Neural progenitor cell (in vitro differentiated cells): ENCODE measurements at regions not wholly inside any gene's neighbourhood (a gene's known extent, or its start where the extent isn't known, plus 50 kb on each side); places are given as distances from the start of the nearest gene placed in this dataset.
A peak's percentile ranks its signal among the peaks of the same experiment; 100 is the strongest.

Experiments used
- DNase-seq: peaks from one replicate; pipeline ENCODE4 v3.0.0-alpha.2; 2016; ENCODE audit warnings: low spot score
- H2AFZ ChIP-seq: fragments of 200-600 bp; sonication (generic); replicated peaks from 2 replicates; pipeline ENCODE4 v1.6.1; 2016; ENCODE audit warnings: antibody characterized with exemption
- H3F3A ChIP-seq: fragments of 200-600 bp; sonication (generic); 2 replicates; pipeline ENCODE4 v1.6.1; 2016; ENCODE audit warnings: antibody characterized with exemption, low read depth
- H3K27ac ChIP-seq: fragments of 200-600 bp; sonication (generic); 2 replicates; pipeline ENCODE4 v1.5.1; 2016; ENCODE audit warnings: mild to moderate bottlenecking
- H3K27me3 ChIP-seq: fragments of 200-600 bp; sonication (generic); 2 replicates; pipeline ENCODE4 v1.6.1; 2016; ENCODE audit warnings: mild to moderate bottlenecking, moderate library complexity
- H3K36me3 ChIP-seq: fragments of 200-600 bp; sonication (generic); 2 replicates; pipeline ENCODE4 v1.5.1; 2016
- H3K4me1 ChIP-seq: fragments of 200-600 bp; sonication (generic); 2 replicates; pipeline ENCODE4 v1.6.1; 2016; ENCODE audit warnings: mixed run types
- H3K4me2 ChIP-seq: fragments of 200-600 bp; sonication (generic); 2 replicates; pipeline ENCODE4 v1.6.1; 2016
- H3K4me3 ChIP-seq: fragments of 200-600 bp; sonication (generic); 2 replicates; pipeline ENCODE4 v1.5.1; 2016
- H3K79me2 ChIP-seq: fragments of 200-600 bp; sonication (generic); 2 replicates; pipeline ENCODE4 v1.6.1; 2016; ENCODE audit warnings: low read depth
- H3K9ac ChIP-seq: fragments of 200-600 bp; sonication (generic); 2 replicates; pipeline ENCODE4 v1.6.1; 2016
- H3K9me3 ChIP-seq: fragments of 200-600 bp; sonication (generic); 2 replicates; pipeline ENCODE4 v1.5.1; 2016; ENCODE audit warnings: low read depth
- H4K20me1 ChIP-seq: fragments of 200-600 bp; sonication (generic); 2 replicates; pipeline ENCODE4 v1.6.1; 2016; ENCODE audit warnings: low read depth
- H3K27ac Mint-ChIP-seq: 3 replicates; pipeline ENCODE4 v1.8.0; 2021; ENCODE audit warnings: mixed read lengths
- H3K27me3 Mint-ChIP-seq: 2 replicates; pipeline ENCODE4 v1.8.0; 2022; ENCODE audit warnings: low read depth, mild to moderate bottlenecking, inconsistent platforms, moderate library complexity, mixed read lengths; ENCODE audit not compliant: insufficient read depth
- H3K36me3 Mint-ChIP-seq: 3 replicates; pipeline ENCODE4 v1.8.0; 2021; ENCODE audit warnings: mixed read lengths
- H3K4me1 Mint-ChIP-seq: 3 replicates; pipeline ENCODE4 v1.8.0; 2021; ENCODE audit warnings: mixed read lengths
- H3K4me3 Mint-ChIP-seq: 3 replicates; pipeline ENCODE4 v1.8.0; 2021; ENCODE audit warnings: mild to moderate bottlenecking, moderate library complexity, mixed read lengths
- H3K9me3 Mint-ChIP-seq: 3 replicates; pipeline ENCODE4 v1.8.0; 2020; ENCODE audit warnings: mixed read lengths
- EZH2 ChIP-seq: fragments of 200-600 bp; sonication (generic); IDR thresholded peaks from 2 replicates; pipeline ENCODE4 v1.6.1; 2017; ENCODE audit warnings: antibody characterized with exemption, mild to moderate bottlenecking, moderate library complexity
- EZH2phosphoT487 ChIP-seq: fragments of 200-600 bp; sonication (generic); IDR thresholded peaks from 2 replicates; pipeline ENCODE4 v1.6.1; 2017; ENCODE audit warnings: antibody characterized with exemption
- TF ChIP-seq, protein P1 (sequence below): fragments of 200-600 bp; sonication (generic); IDR thresholded peaks from 2 replicates; pipeline ENCODE4 v1.5.1; 2017; ENCODE audit warnings: antibody characterized with exemption, mild to moderate bottlenecking

DNA sequence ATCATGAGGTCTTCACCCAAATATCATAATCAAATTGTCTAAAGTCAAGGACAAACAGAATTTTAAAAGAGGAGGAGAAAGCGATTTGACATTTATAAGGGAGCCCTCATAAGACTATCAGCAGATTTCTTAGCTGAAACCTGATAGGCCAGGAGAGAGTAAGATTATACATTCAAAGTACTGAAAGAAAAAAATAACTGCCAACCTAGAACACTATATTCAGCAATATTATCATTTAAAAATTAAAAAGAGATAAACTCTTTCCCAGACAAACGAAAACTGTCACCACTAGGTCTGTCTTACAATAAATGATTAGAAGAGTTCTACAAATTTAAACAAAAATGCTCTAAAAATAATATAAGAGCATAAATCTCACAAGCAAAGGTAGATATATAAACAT is 154.1 kb upstream of the TMEM106B start:
- no peak overlapping the region for H3K27ac Mint-ChIP-seq
- Histone ChIP-seq H3K4me3 (no peak overlapping the region), H3F3A (no peaks in the 10 kb centered on the region)

DNA sequence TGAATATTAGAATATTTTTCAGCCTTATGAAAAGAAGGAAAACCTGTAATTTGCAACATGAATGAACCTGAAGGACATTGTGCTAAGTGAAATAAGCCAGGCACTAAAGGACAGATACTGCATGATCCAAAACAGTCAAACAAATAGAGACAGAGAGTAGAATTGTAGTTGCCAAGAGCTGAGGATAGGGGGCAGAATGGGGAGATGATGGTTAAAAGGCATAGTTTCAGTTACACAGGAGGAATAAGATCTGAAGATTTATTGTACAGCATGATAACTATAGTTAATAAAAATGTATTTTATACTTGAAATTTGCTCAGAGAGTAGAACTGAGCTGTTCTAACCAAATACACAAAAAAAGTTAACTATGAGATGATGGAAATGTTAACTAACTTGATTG is 149.0 kb upstream of the TMEM106B start:
- H3K27me3 ChIP-seq = no peaks in the 10 kb centered on the region
- no peaks in the 10 kb centered on the region for H3K9me3 ChIP-seq
- no peaks in the 10 kb centered on the region for H3F3A ChIP-seq
- H3K4me2 ChIP-seq = no peak overlapping the region
- no peaks in the 10 kb centered on the region for H4K20me1 ChIP-seq
- H3K79me2 ChIP-seq = no peaks in the 10 kb centered on the region
- Mint-ChIP-seq H3K27ac (no peak overlapping the region), H3K4me1 (peaks cover 11% of the 10 kb centered on the region), H3K4me3 (no peak overlapping the region), H3K36me3 (no peaks in the 10 kb centered on the region), H3K27me3 (no peaks in the 10 kb centered on the region), H3K9me3 (peaks cover 9% of the 10 kb centered on the region)
- no peak overlapping the region for H3K9ac ChIP-seq
- TF ChIP-seq, protein P1, sequence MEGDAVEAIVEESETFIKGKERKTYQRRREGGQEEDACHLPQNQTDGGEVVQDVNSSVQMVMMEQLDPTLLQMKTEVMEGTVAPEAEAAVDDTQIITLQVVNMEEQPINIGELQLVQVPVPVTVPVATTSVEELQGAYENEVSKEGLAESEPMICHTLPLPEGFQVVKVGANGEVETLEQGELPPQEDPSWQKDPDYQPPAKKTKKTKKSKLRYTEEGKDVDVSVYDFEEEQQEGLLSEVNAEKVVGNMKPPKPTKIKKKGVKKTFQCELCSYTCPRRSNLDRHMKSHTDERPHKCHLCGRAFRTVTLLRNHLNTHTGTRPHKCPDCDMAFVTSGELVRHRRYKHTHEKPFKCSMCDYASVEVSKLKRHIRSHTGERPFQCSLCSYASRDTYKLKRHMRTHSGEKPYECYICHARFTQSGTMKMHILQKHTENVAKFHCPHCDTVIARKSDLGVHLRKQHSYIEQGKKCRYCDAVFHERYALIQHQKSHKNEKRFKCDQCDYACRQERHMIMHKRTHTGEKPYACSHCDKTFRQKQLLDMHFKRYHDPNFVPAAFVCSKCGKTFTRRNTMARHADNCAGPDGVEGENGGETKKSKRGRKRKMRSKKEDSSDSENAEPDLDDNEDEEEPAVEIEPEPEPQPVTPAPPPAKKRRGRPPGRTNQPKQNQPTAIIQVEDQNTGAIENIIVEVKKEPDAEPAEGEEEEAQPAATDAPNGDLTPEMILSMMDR = peak; percentile 52
- TF ChIP-seq EZH2 (no peak), EZH2phosphoT487 (no peak)
- no peak for DNase-seq
- no peak overlapping the region for H3K27ac ChIP-seq
- H3K4me1 ChIP-seq = no peaks in the 10 kb centered on the region
- H3K4me3 ChIP-seq = no peak overlapping the region
- no peaks in the 10 kb centered on the region for H3K36me3 ChIP-seq
- no peak overlapping the region for H2AFZ ChIP-seq

More for the DNA sequence above, 154.1 kb upstream of the TMEM106B start:
- Mint-ChIP-seq H3K4me1 (no peaks in the 10 kb centered on the region), H3K9me3 (peaks cover 17% of the 10 kb centered on the region), H3K27me3 (no peaks in the 10 kb centered on the region), H3K4me3 (no peak overlapping the region), H3K36me3 (peaks cover 4% of the 10 kb centered on the region)
- H3K4me1 ChIP-seq = no peaks in the 10 kb centered on the region
- H3K27me3 ChIP-seq = no peaks in the 10 kb centered on the region
- H3K36me3 ChIP-seq = no peaks in the 10 kb centered on the region
- H3K9me3 ChIP-seq = peaks cover 5% of the 10 kb centered on the region
- no peak overlapping the region for H3K4me2 ChIP-seq
- DNase-seq = no peak
- no peaks in the 10 kb centered on the region for H4K20me1 ChIP-seq
- H2AFZ ChIP-seq = no peak overlapping the region
- no peaks in the 10 kb centered on the region for H3K79me2 ChIP-seq
- H3K27ac ChIP-seq = no peak overlapping the region
- TF ChIP-seq EZH2 (no peak), EZH2phosphoT487 (no peak)
- TF ChIP-seq, protein P1 = no peak
- no peak overlapping the region for H3K9ac ChIP-seq

DNA sequence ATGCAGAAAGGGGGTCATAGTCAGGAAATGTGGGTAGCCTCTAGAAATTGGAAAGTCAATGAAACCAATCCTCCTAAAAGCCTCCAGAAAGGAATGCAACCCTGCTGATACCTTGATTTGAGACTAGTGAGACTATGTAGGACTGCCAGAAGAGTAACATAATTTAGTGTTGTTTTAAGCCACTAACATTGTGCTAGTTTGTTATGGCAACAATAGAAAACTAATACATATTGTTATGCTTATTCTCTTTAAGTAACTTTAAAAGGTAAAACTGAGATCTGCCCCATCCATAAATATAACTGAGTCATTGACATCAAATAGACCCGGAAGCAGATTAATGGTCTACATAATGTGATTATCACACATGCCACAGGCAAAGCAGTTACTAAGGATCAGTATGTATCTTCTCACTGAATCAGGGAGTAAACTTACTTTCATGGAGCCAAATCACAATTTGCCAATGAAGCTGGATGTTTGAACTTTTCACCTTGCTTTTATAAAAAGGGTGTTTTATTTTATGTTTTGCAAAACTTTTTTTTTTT is 146.4 kb upstream of the TMEM106B start:
- no peak overlapping the region for H3K4me2 ChIP-seq
- DNase-seq = no peak
- Mint-ChIP-seq H3K27ac (no peak overlapping the region), H3K27me3 (no peaks in the 10 kb centered on the region), H3K9me3 (no peaks in the 10 kb centered on the region), H3K36me3 (no peaks in the 10 kb centered on the region), H3K4me1 (peaks cover 11% of the 10 kb centered on the region), H3K4me3 (no peak overlapping the region)
- H4K20me1 ChIP-seq = no peaks in the 10 kb centered on the region
- no peak overlapping the region for H3K4me3 ChIP-seq
- TF ChIP-seq, protein P1 = no peak
- TF ChIP-seq EZH2phosphoT487 (no peak), EZH2 (no peak)
- H3K27ac ChIP-seq = no peak overlapping the region
- no peak overlapping the region for H2AFZ ChIP-seq
- no peaks in the 10 kb centered on the region for H3F3A ChIP-seq
- no peaks in the 10 kb centered on the region for H3K27me3 ChIP-seq
- no peaks in the 10 kb centered on the region for H3K79me2 ChIP-seq
- H3K9me3 ChIP-seq = no peaks in the 10 kb centered on the region
- no peaks in the 10 kb centered on the region for H3K36me3 ChIP-seq
- H3K4me1 ChIP-seq = no peaks in the 10 kb centered on the region
- no peak overlapping the region for H3K9ac ChIP-seq
